ENCODE measurements at regions not wholly inside any gene's neighbourhood (a gene's known extent, or its start where the extent isn't known, plus 50 kb on each side); places are given as distances from the start of the nearest gene placed in this dataset.

DNA sequence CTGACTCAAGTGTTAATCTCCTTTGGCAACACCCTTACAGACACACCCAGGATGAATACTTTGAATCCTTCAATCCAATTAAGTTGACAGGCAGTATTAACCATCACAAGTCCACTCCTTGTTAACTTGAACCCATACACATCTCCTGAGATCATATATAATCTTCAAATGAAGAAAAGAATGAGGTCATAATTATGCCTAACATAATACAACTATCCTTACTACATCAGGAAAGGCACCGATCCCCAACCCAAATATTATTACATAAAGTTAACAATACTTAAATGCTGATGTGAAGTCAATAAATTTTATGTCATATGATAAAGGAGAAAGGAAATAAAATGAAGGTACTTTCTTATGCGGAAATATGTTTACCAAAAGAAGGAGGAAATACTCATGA lies 649.9 kb downstream of the KCNJ2 start:
- no peak overlapping the region for H3K4me3 ChIP-seq (ENCODE audit: low read length)
- no peak for TF ChIP-seq CTCF (IDR thresholded peaks at IDR 0.05; ENCODE audit: insufficient read depth, low read depth, low read length, missing control alignments)
- no peak for DNase-seq (ENCODE audit: low read depth)

DNA sequence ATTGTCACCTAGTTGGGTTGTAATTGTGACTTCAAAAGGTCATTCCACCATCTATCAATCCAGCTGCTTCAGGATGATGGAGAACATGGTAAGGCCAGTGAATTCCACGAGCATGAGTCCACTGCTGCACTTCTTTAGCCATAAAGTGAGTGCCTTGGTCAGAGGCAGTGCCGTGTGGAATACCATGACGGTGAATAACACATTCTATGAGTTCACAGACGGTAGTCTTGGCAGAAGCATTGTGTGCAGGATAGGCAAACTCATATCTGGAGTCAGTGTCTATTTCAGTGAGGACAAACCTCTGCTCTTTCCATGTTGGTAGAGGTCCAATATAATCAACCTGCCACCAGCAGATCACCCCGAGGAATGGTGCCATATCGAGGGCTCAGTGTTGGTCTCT lies 650.9 kb downstream of the KCNJ2 start:
- no peak for TF ChIP-seq CTCF (IDR thresholded peaks at IDR 0.05; ENCODE audit: insufficient read depth, low read depth, low read length, missing control alignments)
- H3K4me3 ChIP-seq (ENCODE audit: low read length): no peak overlapping the region
- DNase-seq (ENCODE audit: low read depth): no peak

DNA sequence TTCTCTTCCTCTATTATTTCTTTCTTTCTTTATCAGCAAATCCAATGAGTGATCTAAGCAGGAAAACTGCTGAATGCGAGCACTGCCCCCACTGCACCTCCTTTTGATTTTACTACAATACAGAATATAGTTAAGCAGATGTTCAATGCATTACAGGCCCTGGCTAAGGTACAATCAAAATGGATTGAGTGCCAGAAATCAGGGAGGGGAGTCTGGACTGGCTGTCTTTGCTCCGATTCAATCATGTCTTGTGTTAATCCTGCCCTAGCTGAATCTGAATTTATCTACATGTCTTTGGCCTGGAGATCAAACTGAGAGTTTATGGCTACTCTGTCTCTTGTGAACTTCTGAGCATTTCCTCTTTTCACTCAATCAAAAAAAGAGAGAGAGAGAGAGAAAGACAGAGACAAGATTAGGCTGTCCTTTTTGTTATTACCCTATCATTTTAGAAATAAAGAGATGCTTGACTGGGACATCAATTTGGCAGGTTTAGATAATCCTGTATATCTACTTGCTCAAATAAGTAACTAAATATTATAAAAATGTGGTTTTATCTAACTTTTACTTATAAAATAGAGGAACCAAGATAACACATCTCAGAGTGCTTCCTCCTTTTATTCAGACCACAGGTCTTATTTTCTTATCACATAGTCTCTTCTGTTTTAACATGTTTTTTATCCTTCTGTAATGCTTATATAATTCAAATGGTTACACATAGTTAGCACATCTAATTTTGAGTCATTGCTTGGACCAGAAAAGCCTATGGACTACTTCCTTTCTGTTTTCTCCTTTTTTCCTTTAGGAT lies 656.2 kb downstream of the KCNJ2 start:
- H3K4me3 ChIP-seq (ENCODE audit: low read length): no peak overlapping the region
- no peak for TF ChIP-seq CTCF (IDR thresholded peaks at IDR 0.05; ENCODE audit: insufficient read depth, low read depth, low read length, missing control alignments)
- no peak for DNase-seq (ENCODE audit: low read depth)

DNA sequence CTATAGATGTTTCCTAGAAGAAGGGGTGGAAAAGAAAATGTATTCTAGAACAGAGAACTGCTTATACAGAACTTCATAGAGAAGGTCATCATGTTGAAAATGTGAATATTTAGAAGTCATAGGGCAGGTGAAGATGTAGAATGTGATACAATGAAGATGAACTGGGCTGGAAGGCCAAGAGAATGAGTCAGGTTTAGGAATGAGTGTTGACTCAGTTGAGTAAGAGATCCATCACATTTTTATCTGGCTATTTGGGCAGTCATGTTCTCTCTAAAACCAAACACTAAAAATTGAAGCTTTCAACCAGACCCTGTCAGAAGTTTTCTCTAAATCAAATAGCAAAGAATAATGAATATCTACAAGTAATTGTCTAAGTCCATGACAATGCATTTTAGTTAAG lies 660.5 kb downstream of the KCNJ2 start:
- peak; percentile 30 for DNase-seq (ENCODE audit: low read depth)
- no peak overlapping the region for H3K4me3 ChIP-seq (ENCODE audit: low read length)
- TF ChIP-seq CTCF (IDR thresholded peaks at IDR 0.05; ENCODE audit: insufficient read depth, low read depth, low read length, missing control alignments): no peak

- H3K4me3 ChIP-seq (ENCODE audit: low read length): no peak overlapping the region
- TF ChIP-seq CTCF (IDR thresholded peaks at IDR 0.05; ENCODE audit: insufficient read depth, low read depth, low read length, missing control alignments): no peak
- DNase-seq (ENCODE audit: low read depth): no peak
Measured at GRCh38 chr17:70834039-70834438, 664.7 kb downstream of the KCNJ2 start.

DNA sequence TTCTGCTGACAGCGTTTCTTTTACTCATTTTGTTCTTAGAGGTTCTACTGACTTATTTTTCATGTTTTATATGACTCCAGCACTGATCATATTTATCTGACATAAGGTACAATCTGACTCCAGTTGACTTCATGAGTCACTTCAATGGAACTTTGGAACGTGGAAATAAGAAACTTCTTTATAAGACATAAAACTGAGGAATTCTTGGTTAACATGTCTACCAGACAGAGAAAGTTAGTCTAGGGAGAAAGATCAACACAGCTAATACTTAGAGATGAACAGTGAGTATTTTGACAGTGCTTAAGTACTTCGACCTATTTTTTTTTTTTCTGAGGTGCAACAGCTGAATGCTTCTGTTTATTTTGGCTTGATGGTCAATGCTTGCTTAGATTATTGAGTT lies 679.5 kb downstream of the KCNJ2 start:
- H3K4me3 ChIP-seq (ENCODE audit: low read length): no peak overlapping the region
- no peak for TF ChIP-seq CTCF (IDR thresholded peaks at IDR 0.05; ENCODE audit: insufficient read depth, low read depth, low read length, missing control alignments)
- peak; percentile 43 for DNase-seq (ENCODE audit: low read depth)
